ENCODE measurements at regions not wholly inside any gene's neighbourhood (a gene's known extent, or its start where the extent isn't known, plus 50 kb on each side); places are given as distances from the start of the nearest gene placed in this dataset.

DNA sequence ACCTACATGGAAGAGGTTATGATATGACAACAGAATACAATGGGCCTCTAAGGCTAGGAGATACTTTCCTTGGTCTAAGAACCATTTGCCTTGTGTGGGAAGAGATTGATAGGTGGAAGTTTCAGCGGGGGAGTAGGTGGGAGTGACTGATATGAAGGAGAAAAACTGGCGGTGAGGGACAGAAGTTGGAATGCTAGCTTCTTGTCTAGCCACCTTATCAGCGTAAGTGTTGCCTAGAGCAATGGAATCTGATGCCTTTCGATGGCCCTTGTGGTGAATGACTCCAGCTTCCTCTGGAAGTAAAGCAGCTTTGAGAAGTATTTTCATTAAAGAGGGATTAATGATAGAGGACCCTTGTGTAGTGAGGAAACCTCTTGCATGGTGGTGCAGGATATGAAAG lies 121.3 kb upstream of the GULP1 start:
- POLR2A ChIA-PET: no interaction called here
- Mint-ChIP-seq H3K4me1 (no peaks in the 10 kb centered on the region), H3K27me3 (no peaks in the 10 kb centered on the region), H3K27ac (no peak overlapping the region), H3K36me3 (ENCODE audit: low read depth) (no peaks in the 10 kb centered on the region), H3K9me3 (peaks cover 11% of the 10 kb centered on the region), H3K4me3 (no peak overlapping the region)
- DNase-seq: no peak
- CTCF ChIA-PET: no interaction called here

DNA sequence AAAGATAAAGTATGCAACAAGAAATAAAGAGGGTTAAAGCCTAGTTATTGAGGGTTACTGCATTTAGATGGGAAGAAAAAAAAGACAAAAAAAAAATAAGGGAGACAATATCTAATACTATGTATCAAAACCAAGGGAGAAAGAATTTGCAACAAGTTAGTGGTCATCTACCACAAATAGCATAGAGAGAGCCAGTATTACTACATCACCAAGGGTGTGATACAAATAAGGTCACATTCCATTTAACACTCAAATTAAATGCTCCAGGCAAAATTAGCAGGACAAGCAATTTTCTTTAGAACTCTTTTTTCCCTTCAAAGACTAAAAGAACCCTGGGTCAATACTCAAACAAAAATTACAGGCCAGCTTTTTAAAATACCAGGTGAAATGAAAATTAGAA lies 115.1 kb upstream of the GULP1 start:
- Mint-ChIP-seq H3K27ac (no peak overlapping the region), H3K4me1 (no peaks in the 10 kb centered on the region)
- POLR2A ChIA-PET: no interaction called here

GRCh38 chr2:188181067-188181838 lies 110.4 kb upstream of the GULP1 start:
- Mint-ChIP-seq H3K9me3 (peaks cover 3% of the 10 kb centered on the region), H3K27ac (no peak overlapping the region), H3K36me3 (ENCODE audit: low read depth) (no peaks in the 10 kb centered on the region), H3K27me3 (no peaks in the 10 kb centered on the region), H3K4me1 (no peaks in the 10 kb centered on the region), H3K4me3 (no peak overlapping the region)
- ChIA-PET CTCF (no interaction called here), POLR2A (no interaction called here)
- no peak for DNase-seq

More for the DNA sequence above, 115.1 kb upstream of the GULP1 start:
- Mint-ChIP-seq H3K4me3 (no peak overlapping the region), H3K9me3 (peaks cover 6% of the 10 kb centered on the region), H3K36me3 (ENCODE audit: low read depth) (no peaks in the 10 kb centered on the region), H3K27me3 (no peaks in the 10 kb centered on the region)
- DNase-seq: no peak
- CTCF ChIA-PET: no interaction called here

DNA sequence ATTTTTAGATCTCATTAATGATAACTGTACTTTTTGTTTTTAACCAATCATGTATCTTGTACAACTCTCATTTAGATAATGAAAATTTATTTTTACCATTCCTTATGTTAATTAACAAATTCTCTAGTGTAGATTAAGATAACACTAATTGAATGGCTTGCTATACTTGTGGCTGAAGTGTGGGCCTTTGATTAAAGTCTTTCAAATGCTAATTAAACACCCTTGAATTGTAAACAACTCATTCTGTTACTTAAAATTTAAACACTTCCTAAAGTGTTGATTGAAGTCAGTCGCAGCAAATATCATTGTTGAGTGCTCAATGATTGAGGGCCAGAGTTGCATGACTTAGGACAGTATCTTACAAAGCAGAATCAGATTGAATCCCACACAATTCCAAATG lies 109.8 kb upstream of the GULP1 start:
- ChIA-PET POLR2A (no interaction called here), CTCF (no interaction called here)
- Mint-ChIP-seq H3K4me3 (no peak overlapping the region), H3K36me3 (ENCODE audit: low read depth) (no peaks in the 10 kb centered on the region), H3K27me3 (no peaks in the 10 kb centered on the region), H3K9me3 (peaks cover 3% of the 10 kb centered on the region), H3K27ac (no peak overlapping the region), H3K4me1 (no peaks in the 10 kb centered on the region)
- DNase-seq: no peak

DNA sequence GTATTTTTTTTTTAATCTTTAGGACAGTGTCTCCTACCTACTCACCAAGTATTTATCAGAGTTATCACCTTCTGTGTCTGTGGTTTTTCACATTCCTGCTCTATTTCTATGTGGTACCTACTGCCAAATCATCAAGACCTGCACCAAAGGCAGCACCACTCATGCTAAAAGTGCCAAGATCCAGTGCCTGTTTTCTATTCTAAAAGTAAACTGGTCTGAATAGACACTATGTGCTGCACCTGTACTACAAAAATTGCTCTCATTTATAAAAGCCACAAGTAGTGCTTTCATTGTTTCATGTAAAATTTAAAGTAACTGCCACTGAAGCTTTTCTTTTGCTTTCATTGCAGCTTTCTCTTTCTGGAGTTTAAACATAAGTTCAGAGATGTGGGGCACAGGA lies 103.9 kb upstream of the GULP1 start:
- Mint-ChIP-seq H3K27ac (no peak overlapping the region), H3K36me3 (ENCODE audit: low read depth) (no peaks in the 10 kb centered on the region), H3K27me3 (no peaks in the 10 kb centered on the region), H3K4me3 (no peak overlapping the region), H3K9me3 (no peaks in the 10 kb centered on the region), H3K4me1 (no peaks in the 10 kb centered on the region)
- CTCF ChIA-PET: no interaction called here
- POLR2A ChIA-PET: no interaction called here
- no peak for DNase-seq

DNA sequence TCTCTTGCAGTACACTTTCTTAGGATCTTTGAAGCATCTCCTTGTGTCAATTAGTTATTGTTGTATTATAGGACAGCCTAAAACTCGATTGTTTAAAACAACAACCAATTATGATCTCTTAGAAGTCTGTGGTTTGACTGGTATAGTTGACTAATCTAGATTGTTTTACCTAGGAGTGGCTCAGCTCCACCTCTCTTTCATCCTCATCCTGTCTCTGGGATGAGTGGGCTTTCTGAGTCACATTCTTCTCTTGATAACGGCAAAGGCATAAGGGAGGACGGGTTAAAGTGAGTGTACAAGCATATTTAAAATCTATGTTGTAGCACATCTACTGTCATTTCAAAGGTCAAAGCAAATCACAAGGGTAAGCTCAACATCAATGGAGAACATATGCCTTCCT lies 102.3 kb upstream of the GULP1 start:
- Mint-ChIP-seq H3K27me3 (no peaks in the 10 kb centered on the region), H3K4me3 (no peak overlapping the region), H3K9me3 (peaks cover 4% of the 10 kb centered on the region), H3K4me1 (no peaks in the 10 kb centered on the region), H3K36me3 (ENCODE audit: low read depth) (no peaks in the 10 kb centered on the region), H3K27ac (no peak overlapping the region)
- DNase-seq: no peak
- CTCF ChIA-PET: no interaction called here
- POLR2A ChIA-PET: no interaction called here

DNA sequence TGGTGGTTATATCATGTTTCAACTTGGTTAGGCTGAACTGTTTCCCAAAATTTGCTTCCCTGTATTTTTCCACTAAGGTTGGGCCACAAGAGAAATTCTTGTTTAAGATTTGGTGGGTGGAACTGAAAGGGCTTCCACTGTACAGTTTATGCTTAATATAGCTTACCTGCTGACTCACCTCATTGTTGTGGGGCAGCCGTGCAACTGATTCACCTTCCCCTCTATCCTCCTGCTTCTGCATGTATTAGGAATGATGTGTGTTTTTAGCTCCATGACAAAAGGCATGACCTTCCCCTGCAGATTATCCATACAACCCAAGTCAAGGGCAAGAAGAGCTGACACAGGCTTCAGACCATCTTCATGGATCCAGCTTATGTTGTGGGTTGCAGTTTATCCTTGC lies 98.4 kb upstream of the GULP1 start:
- peaks cover 4% of the 10 kb centered on the region for H3K9me3 Mint-ChIP-seq

GRCh38 chr2:188196343-188197008 lies 95.2 kb upstream of the GULP1 start:
- Mint-ChIP-seq H3K36me3 (ENCODE audit: low read depth) (no peaks in the 10 kb centered on the region), H3K27me3 (no peaks in the 10 kb centered on the region), H3K9me3 (peaks cover 4% of the 10 kb centered on the region), H3K4me3 (no peak overlapping the region), H3K27ac (no peak overlapping the region), H3K4me1 (no peaks in the 10 kb centered on the region)
- ChIA-PET POLR2A (no interaction called here), CTCF (no interaction called here)
- DNase-seq: no peak

More for the DNA sequence above, 98.4 kb upstream of the GULP1 start:
- Mint-ChIP-seq H3K27ac (no peak overlapping the region), H3K4me1 (no peaks in the 10 kb centered on the region), H3K36me3 (ENCODE audit: low read depth) (no peaks in the 10 kb centered on the region), H3K27me3 (no peaks in the 10 kb centered on the region), H3K4me3 (no peak overlapping the region)
- CTCF ChIA-PET: no interaction called here
- DNase-seq: no peak
- POLR2A ChIA-PET: interaction anchor here (0.5 kb wide), 1 partner anchor 199 kb away, joined by 3 read pairs; no protein-coding TSS in a partner anchor

GRCh38 chr2:188199716-188200128 lies 92.0 kb upstream of the GULP1 start:
- H3K4me3 Mint-ChIP-seq: no peak overlapping the region
- H3K9me3 Mint-ChIP-seq: no peaks in the 10 kb centered on the region
- ChIA-PET POLR2A (no interaction called here), CTCF (no interaction called here)
- no peaks in the 10 kb centered on the region for H3K4me1 Mint-ChIP-seq
- no peak for DNase-seq
- no peaks in the 10 kb centered on the region for H3K36me3 Mint-ChIP-seq (ENCODE audit: low read depth)
- H3K27ac Mint-ChIP-seq: no peak overlapping the region
- no peaks in the 10 kb centered on the region for H3K27me3 Mint-ChIP-seq

DNA sequence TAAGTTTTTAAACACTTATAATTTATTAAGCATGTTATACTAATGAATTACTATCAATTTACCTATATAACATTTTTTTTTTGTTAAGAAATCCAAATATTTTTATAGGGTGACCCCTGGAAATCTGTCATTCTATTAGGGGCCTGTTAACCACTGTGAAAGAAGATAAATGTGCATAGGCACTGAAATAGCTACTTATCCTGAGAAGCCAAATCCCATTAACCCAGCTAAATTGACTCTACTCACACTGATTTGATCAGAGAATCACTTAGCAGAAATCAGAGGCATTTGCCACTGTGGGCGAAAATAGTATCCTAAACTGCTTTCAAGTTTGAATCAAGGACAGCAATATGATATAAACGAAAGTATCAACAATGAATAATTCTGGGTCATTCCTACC lies 90.0 kb upstream of the GULP1 start:
- Mint-ChIP-seq H3K36me3 (ENCODE audit: low read depth) (no peaks in the 10 kb centered on the region), H3K4me1 (no peaks in the 10 kb centered on the region), H3K4me3 (no peak overlapping the region), H3K9me3 (no peaks in the 10 kb centered on the region), H3K27ac (no peak overlapping the region), H3K27me3 (no peaks in the 10 kb centered on the region)
- POLR2A ChIA-PET: no interaction called here
- CTCF ChIA-PET: no interaction called here
- DNase-seq: no peak

DNA sequence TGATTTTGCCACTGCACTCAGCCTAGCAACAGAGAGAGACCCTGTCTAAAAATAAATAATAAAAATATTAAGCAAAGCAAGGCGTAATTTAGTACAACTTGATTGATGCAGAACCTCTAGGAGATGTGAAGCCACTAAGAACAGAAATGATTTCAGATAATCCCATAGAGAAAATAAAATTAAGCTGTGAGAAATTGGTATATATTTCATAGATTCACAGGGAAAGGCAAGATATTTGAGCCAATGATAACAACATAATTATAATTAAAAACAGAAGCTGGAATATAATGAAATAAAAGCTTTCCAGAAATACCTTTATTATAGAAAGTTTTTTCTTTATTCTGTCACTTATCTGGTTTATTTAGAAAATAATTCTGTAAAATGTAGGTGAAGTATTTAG lies 88.9 kb upstream of the GULP1 start:
- H3K4me1 Mint-ChIP-seq: no peaks in the 10 kb centered on the region
- no peak overlapping the region for H3K4me3 Mint-ChIP-seq
- H3K27me3 Mint-ChIP-seq: no peaks in the 10 kb centered on the region
- no peak for DNase-seq
- POLR2A ChIA-PET: no interaction called here
- CTCF ChIA-PET: no interaction called here
- H3K9me3 Mint-ChIP-seq: no peaks in the 10 kb centered on the region
- H3K27ac Mint-ChIP-seq: no peak overlapping the region
- no peaks in the 10 kb centered on the region for H3K36me3 Mint-ChIP-seq (ENCODE audit: low read depth)

DNA sequence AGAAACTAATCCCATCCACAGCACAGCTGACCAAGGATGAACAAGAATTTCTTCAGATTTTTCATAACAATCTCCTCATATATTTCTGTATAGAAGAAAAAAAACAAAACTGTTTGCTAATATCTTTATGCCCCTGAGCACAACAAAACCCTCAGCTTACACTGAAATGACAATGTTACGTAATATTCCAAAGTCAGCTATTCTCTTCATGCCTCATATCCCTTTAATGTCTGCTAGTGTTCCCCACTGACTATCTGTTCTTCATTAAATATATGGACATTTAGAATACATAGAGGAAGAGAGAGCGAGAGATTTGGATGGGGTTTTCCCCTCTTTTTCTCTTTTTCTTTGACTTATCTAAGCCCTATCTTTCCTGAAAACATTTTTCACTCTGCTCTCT lies 87.9 kb upstream of the GULP1 start:
- POLR2A ChIA-PET: no interaction called here

GRCh38 chr2:188204824-188205223 lies 86.8 kb upstream of the GULP1 start:
- ChIA-PET POLR2A (no interaction called here), CTCF (no interaction called here)
- no peaks in the 10 kb centered on the region for H3K9me3 Mint-ChIP-seq
- H3K27me3 Mint-ChIP-seq: no peaks in the 10 kb centered on the region
- no peaks in the 10 kb centered on the region for H3K4me1 Mint-ChIP-seq
- no peak overlapping the region for H3K4me3 Mint-ChIP-seq
- H3K36me3 Mint-ChIP-seq (ENCODE audit: low read depth): no peaks in the 10 kb centered on the region
- no peak for DNase-seq
- no peak overlapping the region for H3K27ac Mint-ChIP-seq

More for the DNA sequence above, 87.9 kb upstream of the GULP1 start:
- Mint-ChIP-seq H3K4me1 (no peaks in the 10 kb centered on the region), H3K27ac (no peak overlapping the region), H3K9me3 (no peaks in the 10 kb centered on the region), H3K36me3 (ENCODE audit: low read depth) (no peaks in the 10 kb centered on the region), H3K27me3 (no peaks in the 10 kb centered on the region), H3K4me3 (no peak overlapping the region)
- CTCF ChIA-PET: no interaction called here
- no peak for DNase-seq

DNA sequence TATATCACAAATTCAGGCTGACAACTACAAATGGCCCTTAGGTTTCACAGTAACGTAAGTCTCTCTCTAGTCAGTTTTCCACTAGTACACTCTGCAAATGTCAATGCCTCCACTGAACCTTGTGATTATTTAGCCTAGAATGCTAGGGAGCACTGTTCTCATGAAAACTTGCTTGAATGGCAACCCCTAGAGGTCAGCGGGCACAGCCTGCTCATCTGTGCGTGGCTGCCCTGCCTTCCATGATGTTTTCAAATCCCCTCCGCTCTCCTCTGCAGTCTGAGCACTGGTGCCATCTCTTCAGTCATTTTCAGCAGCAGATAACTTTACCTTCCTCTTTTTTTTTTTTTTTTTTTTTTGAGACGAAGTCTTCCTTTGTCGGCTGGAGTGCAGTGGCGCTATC lies 84.1 kb upstream of the GULP1 start:
- no peak for DNase-seq
- H3K36me3 Mint-ChIP-seq (ENCODE audit: low read depth): no peaks in the 10 kb centered on the region
- H3K27me3 Mint-ChIP-seq: no peaks in the 10 kb centered on the region
- ChIA-PET CTCF (no interaction called here), POLR2A (no interaction called here)
- no peak overlapping the region for H3K4me3 Mint-ChIP-seq
- no peaks in the 10 kb centered on the region for H3K4me1 Mint-ChIP-seq
- no peak overlapping the region for H3K27ac Mint-ChIP-seq
- H3K9me3 Mint-ChIP-seq: no peaks in the 10 kb centered on the region
